ENCODE measurements at regions not wholly inside any gene's neighbourhood (a gene's known extent, or its start where the extent isn't known, plus 50 kb on each side); places are given as distances from the start of the nearest gene placed in this dataset.

GRCh38 chr20:11391591-11391990 is 526.1 kb upstream of the BTBD3 start:
- no peak overlapping the region for H2AFZ ChIP-seq
- H3K4me1 Mint-ChIP-seq, result peaks cover 3% of the 10 kb centered on the region; the same call in 2 of the 3 replicates
- H3K9me3 Mint-ChIP-seq, result peaks cover 3% of the 10 kb centered on the region; the same call in 1 of the 3 replicates
- TF ChIP-seq NANOG (IDR thresholded peaks at IDR 0.05; ENCODE audit: borderline replicate concordance), result no peak
- no peak for TF ChIP-seq CTCF (conservative IDR thresholded peaks at IDR 0.05; ENCODE audit: low read depth in 2 of 2)
- no peak for TF ChIP-seq EZH2 (IDR thresholded peaks at IDR 0.05; ENCODE audit: low read depth, unreplicated experiment)
- no peak for TF ChIP-seq JUNB (IDR thresholded peaks at IDR 0.05; ENCODE audit: unreplicated experiment)
- DNase-seq (ENCODE audit: low spot score) (no peak), ATAC-seq (no peak)
- H3K4me3 Mint-ChIP-seq, result no peak overlapping the region
- no peak overlapping the region for H3K27ac ChIP-seq (ENCODE audit: low read depth)
- no peaks in the 10 kb centered on the region; the same call in 1 of the 2 replicates for H3K36me3 ChIP-seq (ENCODE audit: insufficient read depth)
- no peaks in the 10 kb centered on the region for H3K27me3 Mint-ChIP-seq (ENCODE audit: insufficient read depth, low read depth, poor library complexity)
- no peaks in the 10 kb centered on the region for H4K20me1 ChIP-seq (replicated peaks; ENCODE audit: insufficient read depth)
- H3K27ac Mint-ChIP-seq, result no peak overlapping the region
- no peak overlapping the region for H3K4me2 ChIP-seq
- H3F3A ChIP-seq (replicated peaks; ENCODE audit: low read depth), result no peaks in the 10 kb centered on the region
- H3K9me2 ChIP-seq (ENCODE audit: insufficient read depth), result peaks cover 24% of the 10 kb centered on the region; the same call in 1 of the 2 replicates
- H3K79me2 ChIP-seq (replicated peaks; ENCODE audit: insufficient read depth), result no peaks in the 10 kb centered on the region
- no peak overlapping the region for H3K4me3 ChIP-seq
- H3K36me3 Mint-ChIP-seq (ENCODE audit: low read depth), result peaks cover 4% of the 10 kb centered on the region; the same call in 2 of the 3 replicates
- no peaks in the 10 kb centered on the region for H3K4me1 ChIP-seq (ENCODE audit: insufficient read depth)
- H3K27me3 ChIP-seq (ENCODE audit: insufficient read depth), result no peaks in the 10 kb centered on the region

DNA sequence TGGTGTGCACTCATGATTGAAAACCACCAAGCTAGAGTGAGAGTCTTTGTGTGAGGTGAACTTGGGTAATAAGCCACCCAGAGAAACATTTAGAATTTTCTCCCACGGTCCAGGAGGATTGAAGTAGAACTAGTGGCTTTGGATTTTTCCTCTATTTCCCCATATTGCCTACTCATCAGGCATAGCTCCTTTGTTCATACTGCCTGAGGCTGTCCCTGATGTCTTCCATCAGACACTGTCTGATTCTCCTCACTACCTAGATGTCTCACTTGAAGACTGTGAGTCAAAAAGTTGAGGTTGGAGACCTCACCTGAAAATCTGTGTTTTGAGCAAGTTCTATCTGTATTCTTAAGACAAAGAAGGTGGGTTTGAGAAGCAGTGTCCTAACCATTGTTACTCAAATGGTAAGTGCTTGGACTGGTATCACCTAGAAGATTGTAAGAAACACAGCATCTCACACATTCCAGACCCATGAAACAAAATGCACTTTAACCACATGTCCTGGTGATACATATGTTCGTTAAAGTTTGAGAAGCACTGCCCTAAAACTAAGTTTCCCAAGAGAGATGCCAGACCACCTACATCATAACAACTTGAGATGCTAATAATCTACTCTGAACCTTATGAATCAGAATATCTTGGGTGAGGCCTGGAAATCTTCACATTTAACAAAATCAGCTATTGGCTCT is 523.4 kb upstream of the BTBD3 start:
- Mint-ChIP-seq H3K27ac (no peak overlapping the region), H3K4me3 (no peak overlapping the region), H3K4me1 (no peaks in the 10 kb centered on the region), H3K9me3 (no peaks in the 10 kb centered on the region), H3K27me3 (ENCODE audit: insufficient read depth, low read depth, poor library complexity) (no peaks in the 10 kb centered on the region), H3K36me3 (ENCODE audit: low read depth) (no peaks in the 10 kb centered on the region)
- Histone ChIP-seq H3K36me3 (ENCODE audit: insufficient read depth) (no peaks in the 10 kb centered on the region; the same call in 1 of the 2 replicates), H3K4me1 (ENCODE audit: insufficient read depth) (no peaks in the 10 kb centered on the region), H2AFZ (no peak overlapping the region), H3K27me3 (ENCODE audit: insufficient read depth) (no peaks in the 10 kb centered on the region), H4K20me1 (replicated peaks; ENCODE audit: insufficient read depth) (no peaks in the 10 kb centered on the region), H3K79me2 (replicated peaks; ENCODE audit: insufficient read depth) (no peaks in the 10 kb centered on the region), H3K4me3 (no peak overlapping the region), H3F3A (replicated peaks; ENCODE audit: low read depth) (no peaks in the 10 kb centered on the region), H3K27ac (ENCODE audit: low read depth) (no peak overlapping the region), H3K9me2 (ENCODE audit: insufficient read depth) (peaks cover 24% of the 10 kb centered on the region; the same call in 1 of the 2 replicates), H3K4me2 (no peak overlapping the region)
- ATAC-seq (no peak), DNase-seq (ENCODE audit: low spot score) (no peak)
- TF ChIP-seq ZNF331 (CRISPR knock-in tag; IDR thresholded peaks at IDR 0.05; ENCODE audit: low read depth), result no peak

GRCh38 chr20:11395581-11395980 is 522.1 kb upstream of the BTBD3 start:
- H3K27me3 Mint-ChIP-seq (ENCODE audit: insufficient read depth, low read depth, poor library complexity), result no peaks in the 10 kb centered on the region
- Histone ChIP-seq H3K36me3 (ENCODE audit: insufficient read depth) (no peaks in the 10 kb centered on the region; the same call in 1 of the 2 replicates), H3K27ac (ENCODE audit: low read depth) (no peak overlapping the region), H3K9me2 (ENCODE audit: insufficient read depth) (peaks cover 24% of the 10 kb centered on the region; the same call in 1 of the 2 replicates), H3K27me3 (ENCODE audit: insufficient read depth) (no peaks in the 10 kb centered on the region), H2AFZ (no peak overlapping the region), H3F3A (replicated peaks; ENCODE audit: low read depth) (no peaks in the 10 kb centered on the region), H4K20me1 (replicated peaks; ENCODE audit: insufficient read depth) (no peaks in the 10 kb centered on the region), H3K4me3 (no peak overlapping the region), H3K79me2 (replicated peaks; ENCODE audit: insufficient read depth) (no peaks in the 10 kb centered on the region), H3K4me1 (ENCODE audit: insufficient read depth) (no peaks in the 10 kb centered on the region), H3K4me2 (no peak overlapping the region)
- ATAC-seq (no peak), DNase-seq (ENCODE audit: low spot score) (no peak)
- H3K36me3 Mint-ChIP-seq (ENCODE audit: low read depth), result no peaks in the 10 kb centered on the region
- H3K4me3 Mint-ChIP-seq, result no peak overlapping the region
- H3K4me1 Mint-ChIP-seq, result no peaks in the 10 kb centered on the region
- no peaks in the 10 kb centered on the region for H3K9me3 Mint-ChIP-seq
- H3K27ac Mint-ChIP-seq, result no peak overlapping the region
- TF ChIP-seq JUNB (IDR thresholded peaks at IDR 0.05; ENCODE audit: unreplicated experiment), result no peak
- no peak for TF ChIP-seq STAT1 (IDR thresholded peaks at IDR 0.05; ENCODE audit: unreplicated experiment)
- no peak for TF ChIP-seq POLR2AphosphoS5 (IDR thresholded peaks at IDR 0.05; ENCODE audit: low read depth)
- TF ChIP-seq ZNF331 (CRISPR knock-in tag; IDR thresholded peaks at IDR 0.05; ENCODE audit: low read depth), result no peak
- no peak for TF ChIP-seq EZH2 (IDR thresholded peaks at IDR 0.05; ENCODE audit: low read depth, unreplicated experiment)
- TF ChIP-seq CREB1 (CRISPR knock-in tag; IDR thresholded peaks at IDR 0.05; ENCODE audit: low read depth), result no peak
- TF ChIP-seq ETS1 (IDR thresholded peaks at IDR 0.05), result no peak
- no peak for TF ChIP-seq NANOG (IDR thresholded peaks at IDR 0.05; ENCODE audit: borderline replicate concordance)
- TF ChIP-seq, protein P1, sequence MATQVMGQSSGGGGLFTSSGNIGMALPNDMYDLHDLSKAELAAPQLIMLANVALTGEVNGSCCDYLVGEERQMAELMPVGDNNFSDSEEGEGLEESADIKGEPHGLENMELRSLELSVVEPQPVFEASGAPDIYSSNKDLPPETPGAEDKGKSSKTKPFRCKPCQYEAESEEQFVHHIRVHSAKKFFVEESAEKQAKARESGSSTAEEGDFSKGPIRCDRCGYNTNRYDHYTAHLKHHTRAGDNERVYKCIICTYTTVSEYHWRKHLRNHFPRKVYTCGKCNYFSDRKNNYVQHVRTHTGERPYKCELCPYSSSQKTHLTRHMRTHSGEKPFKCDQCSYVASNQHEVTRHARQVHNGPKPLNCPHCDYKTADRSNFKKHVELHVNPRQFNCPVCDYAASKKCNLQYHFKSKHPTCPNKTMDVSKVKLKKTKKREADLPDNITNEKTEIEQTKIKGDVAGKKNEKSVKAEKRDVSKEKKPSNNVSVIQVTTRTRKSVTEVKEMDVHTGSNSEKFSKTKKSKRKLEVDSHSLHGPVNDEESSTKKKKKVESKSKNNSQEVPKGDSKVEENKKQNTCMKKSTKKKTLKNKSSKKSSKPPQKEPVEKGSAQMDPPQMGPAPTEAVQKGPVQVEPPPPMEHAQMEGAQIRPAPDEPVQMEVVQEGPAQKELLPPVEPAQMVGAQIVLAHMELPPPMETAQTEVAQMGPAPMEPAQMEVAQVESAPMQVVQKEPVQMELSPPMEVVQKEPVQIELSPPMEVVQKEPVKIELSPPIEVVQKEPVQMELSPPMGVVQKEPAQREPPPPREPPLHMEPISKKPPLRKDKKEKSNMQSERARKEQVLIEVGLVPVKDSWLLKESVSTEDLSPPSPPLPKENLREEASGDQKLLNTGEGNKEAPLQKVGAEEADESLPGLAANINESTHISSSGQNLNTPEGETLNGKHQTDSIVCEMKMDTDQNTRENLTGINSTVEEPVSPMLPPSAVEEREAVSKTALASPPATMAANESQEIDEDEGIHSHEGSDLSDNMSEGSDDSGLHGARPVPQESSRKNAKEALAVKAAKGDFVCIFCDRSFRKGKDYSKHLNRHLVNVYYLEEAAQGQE (IDR thresholded peaks at IDR 0.05; ENCODE audit: unreplicated experiment), result no peak
- TF ChIP-seq ZNF114 (CRISPR knock-in tag; IDR thresholded peaks at IDR 0.05), result no peak

Data from GM23338 (cell line).